ENCODE measurements at regions not wholly inside any gene's neighbourhood (a gene's known extent, or its start where the extent isn't known, plus 50 kb on each side); places are given as distances from the start of the nearest gene placed in this dataset.
A peak's percentile ranks its signal among the peaks of the same experiment; 100 is the strongest.

DNA sequence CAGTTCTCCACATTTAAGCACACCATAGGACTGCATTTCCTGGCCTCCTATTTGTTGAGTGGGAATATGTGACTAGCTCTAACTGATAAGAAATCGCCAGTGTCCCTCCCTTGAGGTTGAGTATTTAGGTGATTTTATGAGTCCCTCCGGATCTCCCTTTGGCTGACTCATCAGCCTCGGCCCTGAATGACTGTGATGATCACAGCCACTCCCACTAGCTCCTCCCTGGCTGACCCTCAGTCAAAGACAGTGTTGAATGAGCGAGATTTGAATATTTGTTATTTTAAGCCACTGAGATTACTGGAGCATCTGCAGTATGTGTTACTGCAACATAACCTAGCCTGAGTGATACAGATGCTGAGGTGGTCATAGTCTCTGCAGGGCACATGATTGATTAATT lies 515.3 kb downstream of the EPHB1 start:
- no peaks in the 10 kb centered on the region for H3K9me3 ChIP-seq (replicated peaks; ENCODE audit: control insufficient read depth, low read depth, low read length)
- no peak for DNase-seq
- H3K4me1 ChIP-seq (ENCODE audit: control insufficient read depth, insufficient read depth, low read length), result no peaks in the 10 kb centered on the region
- H3K27ac ChIP-seq (ENCODE audit: low read length), result no peak overlapping the region
- WGBS (ENCODE audit: insufficient coverage), result no CpG with 5 or more reads among the region's 4 CpGs
- no peaks in the 10 kb centered on the region for H3K36me3 ChIP-seq (ENCODE audit: control insufficient read depth, insufficient read depth, low read length)
- H3K27me3 ChIP-seq (ENCODE audit: control insufficient read depth, insufficient read depth, low read length), result no peaks in the 10 kb centered on the region
- H3K4me3 ChIP-seq (ENCODE audit: low read length), result no peak overlapping the region

DNA sequence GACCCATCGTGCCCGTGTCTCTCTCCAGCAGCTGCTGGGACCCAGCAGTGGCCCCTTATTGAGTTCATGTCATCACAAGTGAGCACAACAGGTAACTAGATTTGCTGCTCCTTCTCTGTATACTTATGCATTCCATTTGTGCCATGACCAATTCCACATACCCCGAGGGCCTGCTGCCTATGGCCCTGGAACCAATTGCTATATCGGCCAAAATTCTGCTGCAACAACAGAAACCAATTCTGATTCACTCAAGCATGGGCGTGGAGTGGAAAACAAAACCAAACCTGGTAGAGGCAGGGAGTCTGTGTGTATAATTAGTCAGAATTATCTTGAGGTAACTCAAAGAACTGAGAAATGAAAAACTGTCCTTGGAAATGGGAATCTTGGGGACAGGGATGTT lies 516.6 kb downstream of the EPHB1 start:
- 81% methylated on average over 2 of the region's 5 CpGs for WGBS (ENCODE audit: insufficient coverage)
- H3K4me1 ChIP-seq (ENCODE audit: control insufficient read depth, insufficient read depth, low read length), result no peaks in the 10 kb centered on the region
- H3K27ac ChIP-seq (ENCODE audit: low read length), result no peak overlapping the region
- no peak for DNase-seq
- H3K9me3 ChIP-seq (replicated peaks; ENCODE audit: control insufficient read depth, low read depth, low read length), result no peaks in the 10 kb centered on the region
- no peaks in the 10 kb centered on the region for H3K27me3 ChIP-seq (ENCODE audit: control insufficient read depth, insufficient read depth, low read length)
- no peaks in the 10 kb centered on the region for H3K36me3 ChIP-seq (ENCODE audit: control insufficient read depth, insufficient read depth, low read length)
- no peak overlapping the region for H3K4me3 ChIP-seq (ENCODE audit: low read length)

DNA sequence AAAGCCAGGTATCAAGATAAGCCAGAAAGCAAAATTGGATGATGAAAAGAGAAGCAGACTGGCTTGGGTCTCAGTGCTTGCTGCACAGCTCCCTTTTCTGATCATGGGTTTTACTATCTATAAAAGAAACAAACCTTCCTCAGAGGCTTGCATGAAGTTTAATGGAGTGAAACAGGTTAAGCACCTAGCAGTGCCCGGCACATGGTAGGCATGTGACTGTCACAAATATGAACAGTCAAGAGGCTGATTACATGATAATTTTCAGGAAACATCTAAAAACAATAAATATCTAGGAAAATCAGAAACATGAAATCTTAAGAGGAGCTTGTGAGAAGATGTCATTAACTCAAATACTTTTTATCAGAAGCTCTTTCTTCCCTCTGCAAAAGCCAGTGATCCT lies 519.2 kb downstream of the EPHB1 start:
- DNase-seq, result no peak
- Histone ChIP-seq H3K9me3 (replicated peaks; ENCODE audit: control insufficient read depth, low read depth, low read length) (no peaks in the 10 kb centered on the region), H3K4me1 (ENCODE audit: control insufficient read depth, insufficient read depth, low read length) (no peaks in the 10 kb centered on the region), H3K27ac (ENCODE audit: low read length) (no peak overlapping the region), H3K4me3 (ENCODE audit: low read length) (no peak overlapping the region), H3K27me3 (ENCODE audit: control insufficient read depth, insufficient read depth, low read length) (no peaks in the 10 kb centered on the region), H3K36me3 (ENCODE audit: control insufficient read depth, insufficient read depth, low read length) (no peaks in the 10 kb centered on the region)
- WGBS (ENCODE audit: insufficient coverage), result no CpG with 5 or more reads among the region's 1 CpG

DNA sequence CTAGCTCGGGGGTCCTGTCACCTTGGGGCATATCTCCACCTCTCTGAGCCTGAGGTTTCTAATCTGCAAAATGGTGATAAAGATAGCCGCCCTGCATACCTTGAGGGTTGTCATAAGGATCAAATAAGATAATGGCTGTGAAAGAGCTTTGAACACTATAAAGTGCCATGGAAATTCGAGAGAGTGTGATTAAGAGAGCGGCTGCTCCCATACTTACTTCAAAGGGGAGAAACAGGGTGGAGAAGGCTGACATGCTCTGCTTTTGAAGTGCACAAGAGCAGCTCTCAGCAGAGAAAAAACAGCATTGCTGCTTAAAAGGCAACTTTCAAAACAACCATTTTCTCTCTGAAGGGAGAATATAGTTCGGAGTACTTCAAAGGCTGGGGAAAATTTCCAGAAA lies 529.2 kb downstream of the EPHB1 start:
- Histone ChIP-seq H3K9me3 (replicated peaks; ENCODE audit: control insufficient read depth, low read depth, low read length) (no peaks in the 10 kb centered on the region), H3K27me3 (ENCODE audit: control insufficient read depth, insufficient read depth, low read length) (peaks cover 2% of the 10 kb centered on the region), H3K4me3 (ENCODE audit: low read length) (no peak overlapping the region), H3K36me3 (ENCODE audit: control insufficient read depth, insufficient read depth, low read length) (no peaks in the 10 kb centered on the region), H3K4me1 (ENCODE audit: control insufficient read depth, insufficient read depth, low read length) (no peaks in the 10 kb centered on the region), H3K27ac (ENCODE audit: low read length) (no peak overlapping the region)
- no CpG with 5 or more reads among the region's 5 CpGs for WGBS (ENCODE audit: insufficient coverage)
- no peak for DNase-seq

DNA sequence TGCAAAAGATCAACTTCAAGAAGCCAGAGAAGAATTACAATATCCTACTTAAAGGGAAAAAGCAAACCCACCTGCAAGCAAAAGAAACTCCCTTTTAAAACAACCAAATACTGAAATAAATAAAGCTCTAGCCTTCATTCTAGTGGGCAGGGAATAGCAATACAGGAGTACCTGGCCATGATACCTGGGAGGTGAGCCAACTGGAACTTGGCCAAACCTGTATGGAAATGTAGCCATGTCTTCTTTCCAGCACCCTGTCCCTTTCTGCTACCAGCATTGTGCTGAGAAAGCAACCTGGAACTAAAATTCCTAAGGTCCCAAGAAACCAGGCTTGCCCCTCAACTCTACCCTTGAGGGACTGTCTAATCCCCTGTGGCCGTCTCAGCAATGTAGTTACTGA lies 530.0 kb downstream of the EPHB1 start:
- no peak overlapping the region for H3K4me3 ChIP-seq (ENCODE audit: low read length)
- DNase-seq, result no peak
- no peaks in the 10 kb centered on the region for H3K9me3 ChIP-seq (replicated peaks; ENCODE audit: control insufficient read depth, low read depth, low read length)
- no peak overlapping the region for H3K27ac ChIP-seq (ENCODE audit: low read length)
- H3K36me3 ChIP-seq (ENCODE audit: control insufficient read depth, insufficient read depth, low read length), result no peaks in the 10 kb centered on the region
- H3K4me1 ChIP-seq (ENCODE audit: control insufficient read depth, insufficient read depth, low read length), result no peaks in the 10 kb centered on the region
- no CpG with 5 or more reads among the region's 1 CpG for WGBS (ENCODE audit: insufficient coverage)
- peaks cover 2% of the 10 kb centered on the region for H3K27me3 ChIP-seq (ENCODE audit: control insufficient read depth, insufficient read depth, low read length)

DNA sequence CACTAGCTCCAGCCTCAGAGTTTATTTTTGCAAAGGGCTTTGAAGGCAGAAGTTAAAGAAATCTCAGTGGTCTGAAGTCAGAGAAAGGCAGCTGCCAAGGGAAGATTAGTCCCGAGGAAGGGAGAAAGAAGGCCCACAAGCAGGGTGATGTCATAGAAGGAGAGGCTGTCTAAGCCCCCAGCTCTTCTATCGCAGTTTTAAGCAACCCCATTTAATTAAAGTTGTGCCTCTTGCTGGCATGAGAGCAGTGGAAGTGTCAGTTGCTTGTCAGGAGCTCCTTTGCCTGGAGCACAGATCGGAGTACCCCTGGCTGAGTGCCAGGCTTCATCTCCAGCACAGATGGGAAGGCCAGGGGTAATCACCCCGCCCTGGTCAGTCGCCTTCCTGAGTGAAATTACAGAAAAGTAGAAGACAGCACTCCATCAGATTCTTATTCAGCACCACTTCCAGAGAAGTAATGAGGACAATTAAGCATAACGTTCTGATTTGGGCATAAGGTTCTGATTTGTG lies 530.7 kb downstream of the EPHB1 start:
- peak; percentile 16 for DNase-seq
- no peaks in the 10 kb centered on the region for H3K9me3 ChIP-seq (replicated peaks; ENCODE audit: control insufficient read depth, low read depth, low read length)
- H3K27me3 ChIP-seq (ENCODE audit: control insufficient read depth, insufficient read depth, low read length), result peaks cover 2% of the 10 kb centered on the region
- no peak overlapping the region for H3K4me3 ChIP-seq (ENCODE audit: low read length)
- no peaks in the 10 kb centered on the region for H3K36me3 ChIP-seq (ENCODE audit: control insufficient read depth, insufficient read depth, low read length)
- 31% methylated on average over 2 of the region's 6 CpGs for WGBS (ENCODE audit: insufficient coverage)
- no peaks in the 10 kb centered on the region for H3K4me1 ChIP-seq (ENCODE audit: control insufficient read depth, insufficient read depth, low read length)
- no peak overlapping the region for H3K27ac ChIP-seq (ENCODE audit: low read length)

DNA sequence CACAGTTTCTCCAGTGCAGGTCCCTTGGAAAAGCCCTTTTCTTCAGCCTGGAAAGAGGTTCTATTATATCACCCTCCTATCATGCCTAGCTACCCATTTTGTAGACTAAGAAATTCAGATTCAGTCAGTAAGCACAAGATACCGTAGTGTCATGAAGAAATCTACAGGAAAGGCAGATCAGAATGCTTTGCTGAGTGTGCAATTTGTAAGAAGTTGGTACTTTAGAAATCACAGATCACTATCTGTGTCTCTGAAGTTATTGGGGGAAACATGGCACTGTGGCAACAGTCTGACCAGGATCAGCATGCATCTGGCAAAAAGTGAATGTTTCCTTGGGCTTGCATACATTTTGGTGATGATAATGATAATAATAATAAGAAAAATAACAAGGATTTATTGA lies 531.8 kb downstream of the EPHB1 start:
- no peak overlapping the region for H3K4me3 ChIP-seq (ENCODE audit: low read length)
- no peak overlapping the region for H3K27ac ChIP-seq (ENCODE audit: low read length)
- H3K27me3 ChIP-seq (ENCODE audit: control insufficient read depth, insufficient read depth, low read length), result peaks cover 2% of the 10 kb centered on the region
- H3K9me3 ChIP-seq (replicated peaks; ENCODE audit: control insufficient read depth, low read depth, low read length), result no peaks in the 10 kb centered on the region
- no peaks in the 10 kb centered on the region for H3K4me1 ChIP-seq (ENCODE audit: control insufficient read depth, insufficient read depth, low read length)
- H3K36me3 ChIP-seq (ENCODE audit: control insufficient read depth, insufficient read depth, low read length), result no peaks in the 10 kb centered on the region
- DNase-seq, result no peak
- no CpG with 5 or more reads among the region's 1 CpG for WGBS (ENCODE audit: insufficient coverage)

DNA sequence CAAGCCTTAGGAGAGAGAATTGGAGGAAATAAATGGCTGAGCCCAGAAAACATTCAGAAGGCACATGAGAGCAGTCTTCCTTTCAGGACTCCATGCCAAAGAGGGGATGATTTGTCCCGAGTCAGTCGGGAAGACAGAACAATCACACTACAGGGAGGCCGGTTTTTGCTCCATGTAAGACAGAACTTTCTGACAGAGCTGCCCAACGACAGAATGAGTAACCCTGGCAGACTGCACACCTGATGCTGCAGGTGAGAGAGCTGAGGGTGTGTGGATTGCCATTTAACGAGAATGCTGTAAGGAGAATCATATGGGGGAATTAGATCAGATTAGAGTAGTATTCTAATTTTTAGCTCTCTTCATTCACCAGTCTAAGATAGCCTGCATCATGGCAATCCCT lies 533.0 kb downstream of the EPHB1 start:
- DNase-seq, result no peak
- Histone ChIP-seq H3K9me3 (replicated peaks; ENCODE audit: control insufficient read depth, low read depth, low read length) (no peaks in the 10 kb centered on the region), H3K27ac (ENCODE audit: low read length) (no peak overlapping the region), H3K27me3 (ENCODE audit: control insufficient read depth, insufficient read depth, low read length) (peaks cover 2% of the 10 kb centered on the region), H3K4me3 (ENCODE audit: low read length) (no peak overlapping the region), H3K4me1 (ENCODE audit: control insufficient read depth, insufficient read depth, low read length) (no peaks in the 10 kb centered on the region), H3K36me3 (ENCODE audit: control insufficient read depth, insufficient read depth, low read length) (no peaks in the 10 kb centered on the region)
- WGBS (ENCODE audit: insufficient coverage), result 35% methylated on average over 2 of the region's 5 CpGs

DNA sequence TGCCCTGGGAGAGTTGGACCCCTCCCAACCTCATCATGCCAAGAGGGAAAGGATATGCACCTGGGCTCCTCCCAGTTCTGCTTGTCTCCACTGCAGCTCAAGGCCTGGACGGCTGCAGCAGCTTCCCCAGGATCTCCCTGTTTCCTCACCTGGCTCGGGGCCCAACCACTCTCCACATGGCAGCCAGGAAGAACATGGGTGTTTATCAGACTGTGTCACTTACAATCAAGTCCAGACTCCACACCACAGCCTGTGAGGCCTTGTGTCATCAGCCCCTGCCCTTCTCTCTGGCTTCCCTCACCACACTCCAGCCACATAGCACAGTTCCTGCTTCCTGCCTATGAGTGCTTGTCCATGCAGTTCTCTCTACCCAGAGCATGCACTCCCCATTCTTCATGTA lies 534.4 kb downstream of the EPHB1 start:
- Histone ChIP-seq H3K36me3 (ENCODE audit: control insufficient read depth, insufficient read depth, low read length) (no peaks in the 10 kb centered on the region), H3K9me3 (replicated peaks; ENCODE audit: control insufficient read depth, low read depth, low read length) (no peaks in the 10 kb centered on the region), H3K27ac (ENCODE audit: low read length) (no peak overlapping the region), H3K4me3 (ENCODE audit: low read length) (no peak overlapping the region), H3K27me3 (ENCODE audit: control insufficient read depth, insufficient read depth, low read length) (no peaks in the 10 kb centered on the region), H3K4me1 (ENCODE audit: control insufficient read depth, insufficient read depth, low read length) (no peaks in the 10 kb centered on the region)
- WGBS (ENCODE audit: insufficient coverage), result 42% methylated on average over 2 of the region's 2 CpGs
- DNase-seq, result no peak

DNA sequence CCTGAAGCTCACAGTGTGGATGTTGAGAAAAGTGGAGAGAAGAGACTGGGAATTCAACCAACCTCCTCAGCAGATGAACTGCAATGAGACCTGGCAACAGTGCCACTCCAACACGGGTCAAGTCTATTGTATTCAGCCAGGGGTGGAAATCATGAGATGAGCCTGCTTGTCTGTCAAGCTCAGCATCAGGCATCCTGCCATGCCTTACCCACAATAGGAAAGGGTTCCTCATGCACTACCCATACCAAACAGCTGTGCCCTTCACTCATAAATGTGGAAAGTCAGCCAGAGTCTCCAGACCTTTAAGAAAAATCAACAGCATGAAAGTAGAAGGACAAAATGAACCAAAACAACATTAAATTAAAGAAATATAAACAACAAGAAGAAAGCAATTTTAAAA lies 542.1 kb downstream of the EPHB1 start:
- Histone ChIP-seq H3K9me3 (replicated peaks; ENCODE audit: control insufficient read depth, low read depth, low read length) (no peaks in the 10 kb centered on the region), H3K4me3 (ENCODE audit: low read length) (no peak overlapping the region), H3K27me3 (ENCODE audit: control insufficient read depth, insufficient read depth, low read length) (no peaks in the 10 kb centered on the region), H3K27ac (ENCODE audit: low read length) (no peak overlapping the region), H3K4me1 (ENCODE audit: control insufficient read depth, insufficient read depth, low read length) (peaks cover 4% of the 10 kb centered on the region), H3K36me3 (ENCODE audit: control insufficient read depth, insufficient read depth, low read length) (no peaks in the 10 kb centered on the region)
- peak; percentile 68 for DNase-seq
- WGBS (ENCODE audit: insufficient coverage), result no CpG with 5 or more reads among the region's 1 CpG

DNA sequence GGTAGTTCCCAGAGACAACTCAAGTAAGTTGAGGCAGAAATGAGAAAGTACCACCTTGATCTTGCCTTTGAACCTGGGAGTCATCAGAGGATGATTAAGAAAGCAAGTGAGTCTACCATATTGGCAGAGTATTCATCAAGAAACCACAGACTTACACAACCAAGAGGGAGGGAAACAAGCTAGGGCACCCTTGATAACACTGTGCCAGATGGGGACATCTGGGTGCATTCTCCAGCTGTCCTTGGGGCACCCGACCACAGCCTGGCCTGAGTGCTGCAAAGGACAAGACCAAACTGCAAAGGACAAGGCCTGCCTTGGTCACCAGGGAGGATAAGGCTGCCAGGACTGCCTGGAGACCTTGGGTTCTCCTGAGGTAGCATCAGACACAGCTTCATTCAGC lies 553.6 kb downstream of the EPHB1 start:
- Histone ChIP-seq H3K4me1 (ENCODE audit: control insufficient read depth, insufficient read depth, low read length) (peaks cover 2% of the 10 kb centered on the region), H3K4me3 (ENCODE audit: low read length) (no peak overlapping the region), H3K9me3 (replicated peaks; ENCODE audit: control insufficient read depth, low read depth, low read length) (no peaks in the 10 kb centered on the region), H3K27ac (ENCODE audit: low read length) (no peak overlapping the region), H3K36me3 (ENCODE audit: control insufficient read depth, insufficient read depth, low read length) (no peaks in the 10 kb centered on the region), H3K27me3 (ENCODE audit: control insufficient read depth, insufficient read depth, low read length) (no peaks in the 10 kb centered on the region)
- WGBS (ENCODE audit: insufficient coverage), result 75% methylated on average over 1 of the region's 1 CpG
- no peak for DNase-seq

Measured in muscle of leg (tissue), 3 donors.